Erythroblast (primary cell): ENCODE measurements at regions not wholly inside any gene's neighbourhood (a gene's known extent, or its start where the extent isn't known, plus 50 kb on each side); places are given as distances from the start of the nearest gene placed in this dataset.

Experiments
- GATA1 ChIP-seq: IDR thresholded peaks from 2 replicates; pipeline ENCODE4 v1.6.1; 2011; ENCODE audit warnings: low read depth, mild to moderate bottlenecking, control low read depth, low read length, moderate library complexity
- POLR2A ChIP-seq: IDR thresholded peaks from 2 replicates; pipeline ENCODE4 v1.6.1; 2011; ENCODE audit warnings: mild to moderate bottlenecking, low read length

- no peak for TF ChIP-seq POLR2A
- no peak for TF ChIP-seq GATA1
Observed at GRCh38 chr3:187967993-187968392, 186.0 kb upstream of the LPP start.
